GM21423 (cell line): ENCODE measurements at regions not wholly inside any gene's neighbourhood (a gene's known extent, or its start where the extent isn't known, plus 50 kb on each side); places are given as distances from the start of the nearest gene placed in this dataset.

Source experiments
- ATAC-seq: cut with Tn5 transposase; IDR thresholded peaks from one replicate; pipeline ENCODE4 v1.9.1; 2021; ENCODE audit warnings: mild to moderate bottlenecking, moderate library complexity; ENCODE audit not compliant: unreplicated experiment

- ATAC-seq, result no peak
Measured at GRCh38 chr3:161555320-161555719, 58.7 kb downstream of the OTOL1 start.

GRCh38 chr3:161556533-161556932 lies 59.9 kb downstream of the OTOL1 start:
- no peak for ATAC-seq

GRCh38 chr3:161556941-161557340 lies 60.3 kb downstream of the OTOL1 start:
- ATAC-seq, result no peak

GRCh38 chr3:161557445-161558150 lies 61.0 kb downstream of the OTOL1 start:
- ATAC-seq, result no peak

DNA sequence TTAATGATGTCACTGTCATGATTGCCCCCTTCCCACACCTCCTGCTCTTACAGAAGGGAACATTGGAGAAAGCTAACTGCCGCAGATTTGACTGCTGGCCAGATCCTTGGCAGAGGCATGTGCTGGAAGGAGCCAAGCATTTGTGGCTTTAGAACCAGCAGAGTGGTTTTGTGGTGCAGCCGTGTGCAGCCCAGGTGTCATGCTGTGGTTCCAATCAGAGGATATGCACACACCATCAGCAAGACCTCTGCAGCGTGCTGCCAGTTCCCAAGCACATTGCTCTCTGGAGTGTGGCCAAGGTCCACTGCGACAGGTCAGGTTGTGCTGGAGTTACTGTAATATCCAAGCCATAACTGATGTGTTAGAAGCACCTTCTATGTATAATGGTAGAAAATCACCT lies 61.6 kb downstream of the OTOL1 start:
- no peak for ATAC-seq

- ATAC-seq, result peak; percentile 49
Measured at GRCh38 chr3:161559177-161559998, 62.8 kb downstream of the OTOL1 start.

DNA sequence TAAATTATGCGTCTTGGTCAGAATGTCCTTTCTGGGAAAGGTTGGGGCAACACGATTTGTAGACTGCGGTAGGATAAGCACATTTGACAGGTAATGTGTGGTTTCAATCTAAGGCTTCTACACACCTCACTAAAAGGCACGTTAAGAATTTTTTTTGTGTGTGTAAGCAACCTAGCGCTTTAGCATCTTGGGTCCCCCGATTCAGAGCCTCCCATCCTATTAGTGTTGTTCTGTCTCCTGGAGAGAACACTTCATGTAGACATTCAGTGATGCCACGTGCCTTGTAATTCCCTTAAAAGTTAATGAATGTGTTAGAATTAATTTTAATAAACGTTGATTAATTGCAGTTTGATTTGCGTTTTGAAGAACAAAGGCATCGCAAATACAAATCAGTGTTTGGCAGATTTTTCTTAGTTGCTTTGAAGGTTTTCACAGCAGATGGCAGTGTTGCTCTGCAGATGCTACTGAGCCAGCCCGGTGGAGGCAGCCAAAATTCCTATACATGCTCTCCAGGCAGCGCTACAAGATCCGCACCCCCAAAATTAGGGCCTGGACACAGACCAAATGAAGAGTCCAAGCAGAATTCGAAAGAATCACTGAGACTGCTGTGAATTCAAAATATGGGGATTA lies 63.5 kb downstream of the OTOL1 start:
- no peak for ATAC-seq

GRCh38 chr3:161567577-161568361 lies 71.2 kb downstream of the OTOL1 start:
- ATAC-seq, result no peak

DNA sequence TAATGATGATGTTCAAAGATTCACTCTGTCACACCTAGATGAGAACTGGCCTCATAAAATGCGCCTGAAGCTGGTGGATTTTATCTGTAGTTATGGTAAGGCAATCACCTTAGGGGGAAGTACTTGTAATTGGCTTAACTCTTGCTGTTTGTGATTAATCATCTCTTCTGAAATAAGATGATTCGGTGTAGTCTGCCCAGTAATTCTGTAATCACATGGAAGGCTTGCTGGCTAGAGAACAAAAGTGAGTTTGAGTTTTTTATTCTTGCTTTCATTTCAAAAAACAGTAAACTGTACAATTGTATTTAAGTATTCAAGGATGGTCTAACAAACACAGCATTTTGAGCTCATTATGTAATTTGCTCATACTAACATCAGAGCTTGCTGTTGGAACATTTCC lies 72.1 kb downstream of the OTOL1 start:
- ATAC-seq, result no peak

- ATAC-seq, result no peak
Measured at GRCh38 chr3:161571951-161572350, 75.3 kb downstream of the OTOL1 start.

DNA sequence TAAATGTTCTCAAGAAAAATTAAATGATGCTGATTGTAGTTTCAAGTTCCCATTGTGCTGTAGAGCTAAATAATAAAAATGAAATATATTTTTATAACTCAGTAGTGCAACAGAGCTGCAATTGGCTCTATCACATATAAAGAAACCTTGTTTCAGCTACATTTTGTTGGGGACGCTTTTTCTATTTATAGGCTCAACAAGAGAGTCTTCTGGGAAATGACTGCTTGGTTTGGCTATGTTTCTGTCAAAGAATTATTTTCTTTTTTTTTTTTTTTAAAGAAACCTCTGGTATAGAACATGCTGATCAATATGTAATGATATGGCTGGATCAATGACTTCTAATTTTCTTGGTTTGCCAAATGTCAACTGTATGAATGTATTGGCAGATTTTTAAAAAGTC lies 76.5 kb downstream of the OTOL1 start:
- ATAC-seq, result no peak

DNA sequence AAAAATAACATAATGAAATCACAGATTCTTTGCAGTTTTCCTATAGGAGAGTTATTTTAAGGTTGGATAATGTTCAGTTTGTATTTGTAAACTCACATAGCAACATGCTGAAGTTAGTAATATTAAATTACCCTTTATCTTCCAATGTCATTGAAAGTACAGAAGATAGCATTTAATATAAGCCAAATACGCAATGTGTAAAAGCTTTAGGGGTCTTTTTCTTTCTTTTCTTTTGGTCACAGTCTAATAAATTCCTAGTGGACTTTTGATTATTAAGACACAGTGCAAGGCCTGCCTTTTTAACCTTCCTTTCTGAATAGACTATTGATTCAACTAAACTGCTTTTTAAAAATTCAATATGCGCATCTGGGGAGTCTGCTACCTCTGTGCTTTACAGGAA lies 79.3 kb downstream of the OTOL1 start:
- ATAC-seq, result no peak

DNA sequence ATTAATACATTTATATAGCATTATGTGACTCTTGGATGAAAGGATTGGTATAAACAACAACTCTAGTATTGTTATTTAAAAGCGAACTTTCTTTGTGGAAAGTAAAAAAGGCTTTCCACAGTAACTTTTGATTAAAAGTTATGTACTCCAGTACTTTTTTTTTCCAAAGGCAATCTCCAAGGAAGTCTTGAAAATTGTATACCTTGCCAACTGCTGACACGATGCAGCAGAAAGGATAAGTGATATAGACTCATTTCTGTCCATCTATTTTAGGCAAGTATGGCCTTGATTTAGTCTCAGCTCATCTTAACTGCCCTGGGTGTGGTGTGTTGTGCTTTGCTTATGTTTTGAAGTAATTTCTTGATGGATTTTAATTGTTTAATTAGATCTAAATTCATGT lies 79.7 kb downstream of the OTOL1 start:
- no peak for ATAC-seq

DNA sequence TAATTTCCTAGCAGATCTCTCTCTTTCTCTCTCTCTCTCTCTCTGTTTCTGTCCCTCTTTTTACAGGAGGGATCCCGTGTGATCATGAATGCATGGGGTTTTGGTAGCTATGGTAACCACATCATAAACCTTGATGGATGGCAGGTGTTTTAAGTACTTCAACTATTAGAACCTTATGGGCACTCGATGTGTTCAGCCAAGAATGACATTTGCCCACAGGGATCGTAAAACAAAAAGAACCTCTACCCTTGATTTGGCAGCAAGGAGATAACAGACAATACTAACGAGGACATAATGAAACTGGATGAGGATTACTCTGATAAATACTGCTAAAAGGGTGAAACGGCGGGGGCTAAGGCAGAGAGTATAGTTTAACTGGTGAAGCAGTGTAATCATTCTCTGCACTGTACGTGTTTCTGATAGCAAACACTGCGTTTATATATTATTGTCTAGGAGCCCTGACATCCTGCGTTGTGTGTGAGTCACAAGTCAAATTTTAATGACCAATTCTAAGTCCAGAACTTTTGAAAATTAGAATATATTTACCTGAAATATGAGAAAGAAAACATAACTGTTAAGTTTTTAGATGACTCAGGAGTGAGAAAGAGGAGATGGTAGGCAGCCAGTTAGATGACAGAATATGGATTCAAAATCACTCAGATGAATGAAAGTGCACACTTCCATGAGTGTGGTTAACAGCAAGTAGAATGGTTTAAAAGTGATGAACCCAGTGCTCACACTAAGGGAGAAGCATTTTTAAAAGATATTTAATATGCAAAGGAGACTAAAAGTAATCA lies 80.3 kb downstream of the OTOL1 start:
- no peak for ATAC-seq

GRCh38 chr3:161577662-161578061 lies 81.1 kb downstream of the OTOL1 start:
- ATAC-seq, result no peak

GRCh38 chr3:161579395-161580126 lies 83.0 kb downstream of the OTOL1 start:
- no peak for ATAC-seq

DNA sequence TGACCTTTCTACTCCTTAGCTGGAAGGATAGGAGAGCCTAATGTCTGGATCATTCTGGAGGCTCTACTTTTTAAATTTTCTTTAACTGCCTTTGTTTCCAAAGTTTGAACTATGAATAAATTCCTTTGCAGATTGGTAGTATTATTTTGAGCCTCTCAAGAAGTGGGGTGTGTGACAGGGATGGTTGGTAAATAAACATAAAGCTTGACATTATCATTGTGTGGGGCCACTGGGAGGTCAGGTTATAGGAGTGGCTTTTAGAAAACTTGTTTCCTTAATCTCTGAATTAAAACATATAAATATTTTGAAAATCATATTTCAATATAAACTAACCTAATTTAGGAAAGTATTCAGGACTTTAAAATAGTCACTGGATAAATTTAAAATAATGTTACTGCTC lies 89.3 kb downstream of the OTOL1 start:
- ATAC-seq, result no peak

DNA sequence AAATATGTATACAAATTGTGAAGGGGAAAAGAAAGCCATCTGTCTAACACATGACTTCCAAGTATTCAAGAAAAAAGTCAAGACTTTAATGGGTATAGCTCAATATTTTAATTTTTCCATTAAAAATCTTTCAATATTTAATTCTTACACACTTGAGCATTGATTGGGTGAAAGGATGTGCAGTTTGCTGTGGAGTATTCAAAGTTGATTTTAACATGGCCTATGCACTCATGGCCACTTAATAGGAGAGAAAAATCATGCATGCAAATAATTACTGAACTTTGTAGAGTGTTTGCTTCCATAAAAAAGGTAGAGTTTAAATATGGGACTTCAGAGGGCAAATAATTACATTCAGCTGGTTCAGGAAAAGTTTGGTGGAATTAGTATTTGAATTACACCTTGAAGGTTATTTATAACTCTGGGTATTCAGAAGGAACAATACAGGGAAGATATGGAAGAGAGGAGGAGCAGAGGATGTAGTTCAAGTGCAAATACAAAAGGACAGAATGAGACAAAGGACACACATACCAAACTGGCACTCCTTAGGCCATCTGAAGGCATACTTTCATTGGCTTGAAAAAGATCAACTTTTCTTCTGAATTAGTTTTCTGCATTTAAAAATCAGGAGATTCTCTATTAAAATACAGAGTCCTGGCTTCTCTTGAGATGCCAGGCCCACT lies 90.1 kb downstream of the OTOL1 start:
- ATAC-seq, result no peak

GRCh38 chr3:161598639-161599038 lies 102.0 kb downstream of the OTOL1 start:
- ATAC-seq, result no peak
